HL-60 (cell line): ENCODE measurements at regions not wholly inside any gene's neighbourhood (a gene's known extent, or its start where the extent isn't known, plus 50 kb on each side); places are given as distances from the start of the nearest gene placed in this dataset.

Source experiments
- DNase-seq, 2 experiments: peaks; one replicate each; pipeline ENCODE4 v3.0.0-alpha.2; 2010 to 2020; ENCODE audit warnings: low read depth in 1 of 2, low spot score in 1 of 2
- H3K27ac ChIP-seq: fragments of 250-450 bp; sonication (Bioruptor Pico); replicated peaks from 2 replicates; pipeline ENCODE4 v1.5.1; 2020; ENCODE audit warnings: mild to moderate bottlenecking, moderate library complexity
- H3K27me3 ChIP-seq: fragments of 250-450 bp; sonication (Bioruptor Pico); 2 replicates; pipeline ENCODE4 v1.5.1; 2021; ENCODE audit warnings: mild to moderate bottlenecking, moderate library complexity; ENCODE audit not compliant: insufficient read depth, poor library complexity, severe bottlenecking
- H3K4me3 ChIP-seq: replicated peaks from 2 replicates; pipeline ENCODE4 v1.5.1; 2011; ENCODE audit warnings: mild to moderate bottlenecking, control low read depth, low read length; ENCODE audit not compliant: insufficient read depth
- GABPA ChIP-seq: IDR thresholded peaks from 2 replicates; pipeline ENCODE4 v1.6.1; 2012; ENCODE audit warnings: low read depth
- POLR2AphosphoS5 ChIP-seq: IDR thresholded peaks from 2 replicates; pipeline ENCODE4 v1.6.1; 2012; ENCODE audit warnings: low read depth
- SPI1 ChIP-seq: IDR thresholded peaks from 2 replicates; pipeline ENCODE4 v1.6.1; 2012; ENCODE audit warnings: low read depth, mild to moderate bottlenecking, borderline replicate concordance
- TF ChIP-seq, protein P1 (sequence below): IDR thresholded peaks from one replicate; pipeline ENCODE4 v1.5.1; 2011; ENCODE audit warnings: low read length, control low read depth, inconsistent platforms; ENCODE audit not compliant: insufficient read depth
- TF ChIP-seq, protein P2 (sequence below): IDR thresholded peaks from 2 replicates; pipeline ENCODE4 v1.6.1; 2012; ENCODE audit warnings: low read depth; ENCODE audit not compliant: insufficient replicate concordance

- Histone ChIP-seq H3K4me3 (no peak overlapping the region), H3K27ac (no peak overlapping the region), H3K27me3 (no peaks in the 10 kb centered on the region)
- DNase-seq: no peak
- TF ChIP-seq GABPA (no peak), SPI1 (no peak)
Observed at GRCh38 chr22:22403306-22403705, 105.2 kb downstream of the ZNF280B start.

- DNase-seq: no peak
- Histone ChIP-seq H3K4me3 (no peak overlapping the region), H3K27ac (no peak overlapping the region), H3K27me3 (no peaks in the 10 kb centered on the region)
- TF ChIP-seq, protein P1, sequence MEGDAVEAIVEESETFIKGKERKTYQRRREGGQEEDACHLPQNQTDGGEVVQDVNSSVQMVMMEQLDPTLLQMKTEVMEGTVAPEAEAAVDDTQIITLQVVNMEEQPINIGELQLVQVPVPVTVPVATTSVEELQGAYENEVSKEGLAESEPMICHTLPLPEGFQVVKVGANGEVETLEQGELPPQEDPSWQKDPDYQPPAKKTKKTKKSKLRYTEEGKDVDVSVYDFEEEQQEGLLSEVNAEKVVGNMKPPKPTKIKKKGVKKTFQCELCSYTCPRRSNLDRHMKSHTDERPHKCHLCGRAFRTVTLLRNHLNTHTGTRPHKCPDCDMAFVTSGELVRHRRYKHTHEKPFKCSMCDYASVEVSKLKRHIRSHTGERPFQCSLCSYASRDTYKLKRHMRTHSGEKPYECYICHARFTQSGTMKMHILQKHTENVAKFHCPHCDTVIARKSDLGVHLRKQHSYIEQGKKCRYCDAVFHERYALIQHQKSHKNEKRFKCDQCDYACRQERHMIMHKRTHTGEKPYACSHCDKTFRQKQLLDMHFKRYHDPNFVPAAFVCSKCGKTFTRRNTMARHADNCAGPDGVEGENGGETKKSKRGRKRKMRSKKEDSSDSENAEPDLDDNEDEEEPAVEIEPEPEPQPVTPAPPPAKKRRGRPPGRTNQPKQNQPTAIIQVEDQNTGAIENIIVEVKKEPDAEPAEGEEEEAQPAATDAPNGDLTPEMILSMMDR: no peak
- no peak for TF ChIP-seq GABPA
Observed at GRCh38 chr22:22403771-22404170, 104.8 kb downstream of the ZNF280B start.

GRCh38 chr22:22404598-22405284 lies 103.8 kb downstream of the ZNF280B start:
- no peak overlapping the region for H3K27ac ChIP-seq
- H3K27me3 ChIP-seq: no peaks in the 10 kb centered on the region
- no peak overlapping the region for H3K4me3 ChIP-seq
- DNase-seq: no peak
- no peak for TF ChIP-seq GABPA
- TF ChIP-seq POLR2AphosphoS5: no peak
- TF ChIP-seq, protein P2, sequence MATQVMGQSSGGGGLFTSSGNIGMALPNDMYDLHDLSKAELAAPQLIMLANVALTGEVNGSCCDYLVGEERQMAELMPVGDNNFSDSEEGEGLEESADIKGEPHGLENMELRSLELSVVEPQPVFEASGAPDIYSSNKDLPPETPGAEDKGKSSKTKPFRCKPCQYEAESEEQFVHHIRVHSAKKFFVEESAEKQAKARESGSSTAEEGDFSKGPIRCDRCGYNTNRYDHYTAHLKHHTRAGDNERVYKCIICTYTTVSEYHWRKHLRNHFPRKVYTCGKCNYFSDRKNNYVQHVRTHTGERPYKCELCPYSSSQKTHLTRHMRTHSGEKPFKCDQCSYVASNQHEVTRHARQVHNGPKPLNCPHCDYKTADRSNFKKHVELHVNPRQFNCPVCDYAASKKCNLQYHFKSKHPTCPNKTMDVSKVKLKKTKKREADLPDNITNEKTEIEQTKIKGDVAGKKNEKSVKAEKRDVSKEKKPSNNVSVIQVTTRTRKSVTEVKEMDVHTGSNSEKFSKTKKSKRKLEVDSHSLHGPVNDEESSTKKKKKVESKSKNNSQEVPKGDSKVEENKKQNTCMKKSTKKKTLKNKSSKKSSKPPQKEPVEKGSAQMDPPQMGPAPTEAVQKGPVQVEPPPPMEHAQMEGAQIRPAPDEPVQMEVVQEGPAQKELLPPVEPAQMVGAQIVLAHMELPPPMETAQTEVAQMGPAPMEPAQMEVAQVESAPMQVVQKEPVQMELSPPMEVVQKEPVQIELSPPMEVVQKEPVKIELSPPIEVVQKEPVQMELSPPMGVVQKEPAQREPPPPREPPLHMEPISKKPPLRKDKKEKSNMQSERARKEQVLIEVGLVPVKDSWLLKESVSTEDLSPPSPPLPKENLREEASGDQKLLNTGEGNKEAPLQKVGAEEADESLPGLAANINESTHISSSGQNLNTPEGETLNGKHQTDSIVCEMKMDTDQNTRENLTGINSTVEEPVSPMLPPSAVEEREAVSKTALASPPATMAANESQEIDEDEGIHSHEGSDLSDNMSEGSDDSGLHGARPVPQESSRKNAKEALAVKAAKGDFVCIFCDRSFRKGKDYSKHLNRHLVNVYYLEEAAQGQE: no peak
- no peak for TF ChIP-seq SPI1
- TF ChIP-seq, protein P1: no peak

GRCh38 chr22:22406445-22407027 lies 102.0 kb downstream of the ZNF280B start:
- Histone ChIP-seq H3K27ac (no peak overlapping the region), H3K4me3 (no peak overlapping the region), H3K27me3 (no peaks in the 10 kb centered on the region)
- DNase-seq: no peak
- TF ChIP-seq POLR2AphosphoS5 (no peak), GABPA (no peak), SPI1 (no peak)
- TF ChIP-seq, protein P1: no peak
- TF ChIP-seq, protein P2: no peak
